Urothelium cell line (cell line): ENCODE measurements at regions not wholly inside any gene's neighbourhood (a gene's known extent, or its start where the extent isn't known, plus 50 kb on each side); places are given as distances from the start of the nearest gene placed in this dataset.
A peak's percentile ranks its signal among the peaks of the same experiment; 100 is the strongest.
"Not testable (repeated sequence)": the region's sequence is repeated elsewhere in the genome, so short reads cannot be mapped to it uniquely, and the experiment has no call there.

Experiments used
- DNase-seq: peaks from one replicate; pipeline ENCODE4 v3.0.0; 2011; ENCODE audit warnings: low spot score, mixed read lengths
- FAIRE-seq: peaks from 2 replicates; lab custom pipeline; 2011; peaks lifted over from hg19 to GRCh38; lab: Jason Lieb, UNC

DNA sequence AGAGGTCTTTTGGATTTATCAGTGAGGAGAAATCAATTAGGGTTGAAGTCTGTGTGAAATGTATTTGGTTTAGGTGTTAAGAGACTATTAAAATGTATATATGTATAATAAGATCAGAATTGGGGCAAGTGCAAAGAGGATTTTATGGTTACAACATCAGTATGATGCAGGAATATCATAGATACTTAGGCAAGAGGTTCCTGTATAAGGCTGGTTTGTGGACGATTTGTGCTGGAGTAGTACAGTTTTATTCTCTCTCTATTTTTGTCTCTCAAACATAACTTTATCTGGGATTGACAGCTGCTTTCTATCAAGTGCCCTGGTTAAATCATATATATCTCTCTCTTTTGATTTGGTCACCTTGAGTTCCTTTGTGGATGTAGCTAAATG, 142.5 kb downstream of the CTH start:
- DNase-seq (no peak), FAIRE-seq (no peak)

DNA sequence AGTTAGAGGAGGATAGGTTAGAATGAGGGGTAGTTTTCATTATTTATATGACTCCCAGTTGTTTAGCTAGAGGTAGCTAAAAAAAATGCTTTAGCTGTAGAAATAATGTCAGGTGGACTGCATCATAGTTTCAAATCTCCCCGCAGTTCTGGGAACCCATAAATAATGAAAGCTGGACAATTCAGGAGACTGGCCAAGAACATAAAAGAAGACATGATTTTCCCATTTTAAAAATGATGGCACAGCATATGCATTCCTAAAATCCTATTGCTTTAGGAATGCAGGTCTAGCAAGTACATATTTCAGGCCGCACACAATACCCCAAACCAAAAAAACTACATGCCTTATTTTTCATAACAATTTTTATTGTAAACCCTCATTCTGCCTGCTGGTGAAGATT, 143.3 kb downstream of the CTH start:
- DNase-seq (no peak), FAIRE-seq (no peak)

DNA sequence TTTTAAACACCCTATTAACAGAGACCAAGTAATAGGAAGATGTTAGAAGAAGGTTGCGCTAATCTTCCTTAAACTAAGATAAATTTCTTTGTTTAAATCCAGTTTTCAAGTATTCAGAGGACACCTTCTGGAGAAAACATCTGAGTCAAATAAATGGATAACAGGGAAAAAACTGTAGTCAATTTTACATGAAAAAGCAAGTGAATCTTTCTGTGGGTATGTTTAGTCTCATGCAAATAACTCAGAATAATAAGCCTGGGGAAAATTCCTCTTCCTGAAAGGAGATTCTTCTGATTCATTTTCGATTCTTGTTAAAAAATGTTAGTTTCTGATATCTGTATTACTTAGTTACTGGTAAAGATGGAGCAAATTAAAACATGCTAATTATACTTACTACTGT, 145.5 kb downstream of the CTH start:
- FAIRE-seq (no peak), DNase-seq (no peak)

DNA sequence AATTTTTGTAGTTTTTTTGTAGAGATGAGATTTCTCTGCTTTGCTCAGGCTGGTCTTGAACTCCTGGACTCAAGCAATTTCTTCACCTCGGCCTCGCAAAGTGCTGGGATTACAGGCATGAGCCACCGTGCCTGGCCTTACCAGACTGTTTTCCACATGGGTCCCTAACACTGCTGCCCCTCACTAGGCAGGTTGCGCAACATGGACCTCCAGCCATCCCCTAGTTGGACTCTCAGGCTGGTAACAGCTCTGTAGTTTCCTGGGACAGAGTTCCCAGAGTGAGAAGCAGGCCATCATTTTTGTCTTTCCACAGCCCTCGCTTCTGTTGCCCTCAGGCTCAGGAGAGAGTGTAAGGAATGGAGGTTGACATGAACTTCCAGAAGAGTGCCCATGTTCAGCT, 156.1 kb downstream of the CTH start:
- FAIRE-seq (no peak), DNase-seq (no peak)

DNA sequence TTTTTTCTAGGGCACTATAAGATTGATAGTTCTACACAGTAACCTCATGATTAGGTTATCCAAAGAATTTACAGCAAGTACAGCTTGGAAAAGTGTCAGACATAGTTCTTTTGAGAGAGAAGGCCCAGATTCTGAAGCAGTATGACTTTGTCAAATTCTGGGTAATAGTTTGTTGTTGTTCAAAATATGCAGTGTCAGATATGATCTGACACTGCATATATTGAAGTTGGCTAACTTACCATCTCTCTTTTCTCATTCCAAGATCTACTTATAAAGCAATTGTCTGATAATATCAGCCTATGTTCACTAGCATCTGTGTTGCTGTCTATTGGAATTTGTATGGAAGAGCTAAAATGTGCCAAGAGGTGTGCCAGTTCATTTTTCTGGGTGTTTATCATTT, 160.1 kb downstream of the CTH start:
- FAIRE-seq (no peak), DNase-seq (no peak)

DNA sequence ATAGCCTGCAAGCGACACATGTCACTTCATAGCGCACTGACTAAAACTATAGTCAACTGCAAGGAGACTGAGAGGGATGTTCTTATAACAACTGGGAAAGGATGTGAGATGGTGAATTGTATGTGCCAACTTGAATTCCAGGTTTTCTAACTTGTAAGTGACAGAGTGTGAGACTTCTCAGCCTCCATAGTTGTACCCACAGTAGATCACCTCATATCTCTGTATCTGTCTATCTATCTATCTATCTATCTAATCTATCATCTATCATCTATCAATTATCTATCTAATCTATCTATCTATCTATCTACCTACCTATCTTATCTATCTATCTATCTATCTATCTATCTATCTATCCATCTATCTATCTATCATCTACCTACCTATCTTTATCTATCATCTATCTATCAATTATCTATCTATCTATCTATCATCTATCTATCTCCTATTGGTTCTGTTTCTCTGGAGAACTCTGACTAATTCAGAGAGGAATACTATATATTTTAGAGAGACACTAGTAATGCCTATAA, 162.3 kb downstream of the CTH start:
- FAIRE-seq (no peak), DNase-seq (no peak)

DNA sequence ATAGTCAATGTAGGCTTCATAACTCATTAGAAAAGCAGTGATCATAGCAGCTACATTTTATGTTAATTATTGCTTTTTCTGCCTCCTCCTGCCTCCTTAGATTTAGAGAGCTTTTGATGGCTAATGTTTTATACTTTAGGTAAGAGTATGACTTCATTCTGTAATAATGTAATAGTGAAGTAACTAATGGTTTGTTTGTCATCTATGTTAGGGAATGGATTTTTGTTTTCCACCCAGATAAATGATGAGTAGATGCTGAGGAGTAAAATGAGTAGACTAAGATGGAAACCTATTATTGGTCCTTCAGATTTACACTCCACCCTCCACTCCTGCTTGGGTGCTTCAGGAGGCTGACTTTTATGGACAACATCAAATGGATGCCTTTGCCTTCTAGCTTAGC, 170.6 kb downstream of the CTH start:
- FAIRE-seq = no peak
- DNase-seq = no peak

DNA sequence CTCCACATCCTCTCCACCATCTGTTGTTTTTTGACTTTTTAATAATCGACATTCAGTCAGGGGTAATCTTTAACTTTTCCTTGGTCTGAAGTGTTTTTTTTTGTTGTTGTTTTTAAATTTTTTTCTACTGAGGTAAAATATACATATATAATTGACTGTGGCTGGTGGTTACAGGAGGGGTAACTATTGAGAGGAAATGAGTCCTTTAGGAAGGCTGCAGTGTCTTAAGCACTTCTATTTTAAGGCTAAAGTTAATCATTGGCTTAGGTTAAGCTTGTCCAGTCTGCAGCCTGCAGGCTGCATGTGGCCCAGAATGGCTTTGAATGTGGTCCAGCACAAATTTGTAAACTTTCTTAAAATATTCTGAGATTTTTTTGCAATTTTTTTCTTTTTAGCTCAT, 172.5 kb downstream of the CTH start:
- FAIRE-seq (no peak), DNase-seq (no peak)

DNA sequence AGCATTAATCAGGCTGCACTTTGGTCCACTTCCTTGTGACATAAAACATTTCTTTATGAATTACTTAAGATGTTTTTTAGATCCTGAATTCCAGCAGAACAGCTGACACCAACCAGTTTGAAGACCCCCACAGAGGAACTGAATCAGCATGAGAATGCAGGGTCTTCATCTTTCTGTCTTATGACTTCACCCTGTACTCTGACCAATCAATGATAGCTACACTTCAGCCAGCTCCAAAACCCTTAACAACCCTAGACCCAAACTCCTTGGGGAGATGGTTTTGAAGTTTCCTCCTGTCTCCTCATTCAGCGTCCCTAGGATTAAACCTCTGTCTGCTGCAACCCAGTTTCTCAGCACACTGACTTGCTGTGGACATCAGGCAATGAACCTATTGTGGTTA, 175.0 kb downstream of the CTH start:
- DNase-seq (no peak), FAIRE-seq (no peak)

DNA sequence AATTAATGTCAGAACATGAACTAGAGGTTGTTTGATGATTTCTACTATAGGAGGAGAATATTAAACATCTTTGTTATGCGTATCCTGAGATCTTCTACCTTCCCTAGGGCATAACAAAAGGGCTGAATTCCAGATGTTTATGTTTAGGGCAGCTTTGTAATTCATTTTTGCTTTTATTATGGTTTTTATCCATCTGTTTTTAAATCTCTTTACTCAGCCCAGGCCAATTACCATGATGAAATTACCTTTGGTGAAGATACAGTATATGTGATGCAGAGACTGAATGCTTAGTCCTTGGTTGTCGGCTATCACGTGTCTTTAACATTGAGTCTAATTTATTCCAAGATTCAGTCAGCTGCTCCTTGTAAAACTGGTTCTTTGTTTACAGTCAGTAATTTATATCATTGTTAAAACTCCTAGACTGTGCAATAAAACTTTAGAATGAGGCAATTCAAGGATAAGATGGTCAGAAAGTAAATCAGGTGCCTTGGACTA, 176.9 kb downstream of the CTH start:
- FAIRE-seq (no peak), DNase-seq (no peak)

DNA sequence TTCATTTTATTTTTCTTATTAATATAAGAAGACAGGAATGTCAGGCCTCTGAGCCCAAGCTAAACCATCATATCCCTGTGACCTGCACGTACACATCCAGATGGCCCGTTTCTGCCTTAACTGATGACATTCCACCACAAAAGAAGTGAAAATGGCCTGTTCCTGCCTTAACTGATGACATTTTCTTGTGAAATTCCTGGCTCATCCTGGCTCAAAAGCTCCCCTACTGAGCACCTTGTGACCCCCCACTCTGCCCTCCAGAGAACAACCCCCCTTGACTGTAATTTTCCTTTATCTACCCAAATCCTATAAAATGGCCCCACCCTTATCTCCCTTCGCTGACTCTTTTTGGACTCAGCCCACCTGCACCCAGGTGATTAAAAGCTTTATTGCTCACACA, 182.5 kb downstream of the CTH start:
- FAIRE-seq, DNase-seq: not testable (repeated sequence)

DNA sequence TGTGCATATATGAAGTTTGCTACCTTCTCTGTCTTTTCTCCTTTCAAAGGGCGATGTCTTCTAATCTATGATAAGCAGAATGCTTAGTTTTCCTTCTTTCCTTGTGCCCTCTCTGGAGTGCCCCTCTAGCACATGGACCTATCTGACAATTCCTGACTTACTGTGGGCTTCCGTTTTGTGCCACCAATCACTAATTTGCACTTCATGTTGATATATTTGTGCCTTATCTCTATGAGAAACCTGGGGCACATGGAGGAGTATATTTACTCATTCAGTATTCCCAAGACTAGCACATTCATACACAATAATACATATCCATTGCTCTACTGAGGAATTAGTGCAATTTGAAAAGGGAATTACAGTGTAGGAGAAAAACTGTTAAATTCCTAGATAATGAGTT, 197.7 kb downstream of the CTH start:
- no peak for FAIRE-seq
- no peak for DNase-seq

DNA sequence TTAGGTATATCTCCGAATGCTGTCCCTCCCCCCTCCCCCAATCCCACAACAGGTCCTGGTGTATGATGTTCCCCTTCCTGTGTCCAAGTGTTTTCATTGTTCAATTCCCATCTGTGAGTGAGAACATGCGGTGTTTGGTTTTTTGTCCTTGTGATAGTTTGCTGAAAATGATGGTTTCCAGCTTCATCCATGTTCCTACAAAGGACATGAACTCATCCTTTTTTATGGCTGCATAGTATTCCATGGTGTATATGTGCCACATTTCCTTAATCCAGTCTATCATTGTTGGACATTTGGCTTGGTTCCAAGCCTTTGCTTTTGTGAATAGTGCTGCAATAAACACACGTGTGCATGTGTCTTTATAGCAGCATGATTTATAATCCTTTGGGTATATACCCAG, 199.1 kb downstream of the CTH start:
- FAIRE-seq, DNase-seq: not testable (repeated sequence)

DNA sequence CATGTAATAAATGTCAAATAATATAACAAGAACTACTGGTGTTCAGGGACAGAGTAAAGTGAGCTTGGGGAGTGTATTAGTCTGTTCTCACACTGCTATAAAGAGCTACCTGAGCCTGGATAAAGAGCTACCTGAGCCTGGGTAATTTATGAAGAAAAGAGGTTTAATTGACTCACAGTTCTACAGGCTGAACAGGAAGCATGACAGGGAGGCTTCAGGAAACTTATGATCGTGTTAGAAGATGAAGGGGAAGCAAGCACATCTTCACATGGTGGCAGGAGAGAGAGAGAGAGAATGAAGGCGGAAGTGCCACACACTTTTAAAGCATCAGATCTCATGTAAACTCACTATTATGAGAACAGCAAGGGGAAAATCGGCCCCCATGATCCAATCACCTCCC, 205.9 kb downstream of the CTH start:
- FAIRE-seq = no peak

DNA sequence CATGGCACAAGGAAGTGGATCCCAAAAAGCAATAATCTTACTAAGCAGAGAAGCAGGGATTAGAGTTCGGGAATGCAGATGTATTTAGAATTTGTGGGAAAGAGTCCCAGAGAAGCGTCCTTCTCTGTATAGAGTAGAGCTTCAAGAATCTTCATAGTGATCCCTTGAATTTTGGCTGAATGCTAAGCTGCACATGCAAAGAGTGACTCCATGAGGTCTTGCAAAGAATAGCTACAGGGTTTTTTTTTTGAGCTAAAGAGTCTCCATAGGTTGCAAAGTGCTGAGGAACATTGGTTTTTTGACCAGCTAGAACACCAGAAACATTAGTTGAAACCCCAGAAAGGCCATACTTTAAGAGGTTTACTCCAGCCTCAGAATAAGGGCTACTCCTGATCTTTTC, 206.7 kb downstream of the CTH start:
- FAIRE-seq (no peak), DNase-seq (no peak)

More for the DNA sequence above, 205.9 kb downstream of the CTH start:
- no peak for DNase-seq

DNA sequence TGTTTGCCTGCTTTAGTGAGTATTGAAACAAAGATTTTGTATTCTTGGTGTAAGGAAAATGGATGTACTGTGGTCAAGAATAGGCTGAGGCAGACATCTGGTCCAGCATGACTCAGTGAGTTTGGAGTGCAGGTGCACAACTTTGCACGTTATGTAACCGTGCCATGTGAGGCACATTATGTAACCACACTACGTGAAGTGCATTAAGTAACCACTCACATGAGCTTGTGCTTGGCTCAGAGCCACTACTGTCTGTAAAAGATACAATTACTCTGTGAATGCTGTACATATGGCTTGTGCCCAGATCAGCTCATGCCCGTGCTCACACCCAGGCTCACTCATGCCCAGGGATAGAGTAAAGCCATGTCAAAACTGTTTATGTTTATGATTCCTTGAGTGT, 216.8 kb downstream of the CTH start:
- DNase-seq = no peak
- FAIRE-seq = no peak

DNA sequence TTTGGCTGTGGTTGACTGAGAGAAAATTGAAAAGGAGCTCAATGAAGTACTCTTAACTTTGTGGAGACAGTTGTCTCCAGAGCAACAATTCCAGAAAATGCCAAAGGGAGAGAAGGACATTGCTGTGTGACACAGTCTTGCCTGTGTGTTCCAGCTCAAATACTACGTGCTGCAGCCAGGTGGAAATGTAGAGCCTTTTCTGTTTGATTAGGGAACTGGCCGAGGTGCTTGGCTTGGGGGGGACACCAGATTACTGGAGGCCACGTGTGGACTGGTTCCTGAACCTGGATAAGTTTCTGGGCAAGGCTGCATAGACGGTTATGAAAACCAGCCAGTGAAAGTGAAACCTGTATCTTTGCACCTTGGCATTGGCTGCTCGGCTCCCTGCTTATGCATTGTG, 217.9 kb downstream of the CTH start:
- no peak for DNase-seq
- FAIRE-seq = peak; percentile 37

DNA sequence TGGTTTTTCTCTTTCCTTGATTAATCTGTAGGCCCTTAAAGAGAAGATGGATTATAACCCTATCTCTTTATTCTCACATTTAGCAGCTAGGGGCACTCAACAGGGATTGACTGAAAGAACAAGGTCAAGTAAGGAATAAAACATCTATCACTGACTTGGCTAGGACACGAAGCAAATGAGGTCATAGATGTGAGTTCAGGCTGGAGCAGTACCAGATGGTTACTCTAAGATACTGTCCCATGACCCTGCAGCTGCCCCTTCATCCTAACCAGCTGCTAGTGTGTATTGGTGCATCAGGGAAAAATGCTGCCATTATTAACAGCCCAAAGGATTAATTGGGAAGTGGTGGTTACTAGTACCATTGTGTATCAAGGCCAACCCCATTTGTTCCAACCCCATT, 221.9 kb downstream of the CTH start:
- FAIRE-seq = no peak

DNA sequence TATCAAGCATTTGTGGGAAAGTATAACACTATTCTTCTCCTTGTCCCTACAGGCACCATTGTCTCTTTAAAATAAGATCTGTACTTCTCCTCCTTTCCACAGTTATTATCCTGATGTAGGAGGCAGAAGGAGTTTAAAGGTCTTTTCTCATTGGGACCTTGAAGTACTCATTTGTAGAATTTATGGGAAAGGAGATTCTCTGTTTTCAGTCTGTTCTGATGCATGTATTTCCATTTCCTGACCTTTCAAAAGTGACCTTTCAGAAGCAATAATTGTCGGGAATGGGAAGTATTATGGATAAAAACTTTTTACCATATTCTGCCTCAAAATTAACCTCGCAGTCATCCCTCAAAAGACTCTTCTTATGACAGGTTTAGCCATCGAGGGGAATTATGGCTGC, 224.8 kb downstream of the CTH start:
- FAIRE-seq = no peak
- no peak for DNase-seq

More for the DNA sequence above, 221.9 kb downstream of the CTH start:
- DNase-seq = no peak

DNA sequence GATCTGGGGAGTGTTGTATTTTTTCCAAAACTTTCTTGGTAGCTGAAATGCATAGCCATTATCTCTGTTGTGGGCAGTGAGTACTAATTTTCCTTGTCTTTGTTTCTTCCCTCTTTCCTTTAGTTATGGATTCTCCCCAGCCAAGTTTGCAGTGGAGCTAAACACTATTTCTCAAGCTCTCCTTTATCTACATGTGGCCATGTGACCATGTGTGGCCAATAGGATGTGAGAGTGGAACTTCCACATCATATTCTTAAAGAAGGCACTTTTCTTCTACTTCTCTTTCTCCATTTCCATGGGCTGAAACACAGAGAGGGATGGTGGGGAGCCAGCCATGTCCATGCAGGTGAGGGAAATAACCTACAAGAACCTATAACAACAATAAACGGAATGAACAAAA, 230.8 kb downstream of the CTH start:
- FAIRE-seq (no peak), DNase-seq (no peak)

DNA sequence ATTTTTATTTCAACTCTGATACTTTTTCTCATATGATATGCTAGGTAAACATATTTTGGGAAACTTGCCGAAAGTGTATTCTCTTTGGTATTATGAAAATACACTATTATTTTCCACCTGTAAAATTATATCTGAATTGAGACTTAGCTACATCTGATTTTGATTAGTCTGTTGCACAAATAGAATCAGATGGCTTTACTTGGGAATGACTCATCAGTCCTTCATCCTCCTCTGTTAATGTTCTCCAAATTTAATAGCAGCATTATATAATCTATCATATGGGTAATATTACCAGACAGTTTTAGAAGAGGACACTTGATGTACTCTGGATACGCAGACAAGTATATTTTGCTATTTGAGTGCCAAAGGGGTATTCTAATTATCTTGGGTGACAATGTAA, 245.3 kb downstream of the CTH start:
- no peak for DNase-seq
- no peak for FAIRE-seq

DNA sequence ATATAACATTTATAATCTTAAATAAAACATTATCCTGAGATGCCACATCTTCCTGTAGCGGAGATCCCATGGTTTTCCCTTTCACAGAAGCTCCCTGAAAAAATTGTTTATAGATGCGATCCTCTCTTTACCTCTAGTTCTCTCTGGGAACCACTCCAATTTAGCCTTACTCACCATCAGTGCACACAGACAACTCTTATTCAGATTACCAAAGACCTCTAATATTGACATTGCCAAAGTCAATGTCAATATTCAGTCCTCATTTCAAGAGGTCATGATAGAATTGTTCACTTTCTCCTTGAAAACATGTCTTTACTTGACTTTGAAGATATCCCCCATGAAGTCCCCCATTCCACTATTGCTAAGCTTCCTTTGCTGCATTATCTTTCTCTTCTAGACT, 248.8 kb downstream of the CTH start:
- FAIRE-seq = no peak

DNA sequence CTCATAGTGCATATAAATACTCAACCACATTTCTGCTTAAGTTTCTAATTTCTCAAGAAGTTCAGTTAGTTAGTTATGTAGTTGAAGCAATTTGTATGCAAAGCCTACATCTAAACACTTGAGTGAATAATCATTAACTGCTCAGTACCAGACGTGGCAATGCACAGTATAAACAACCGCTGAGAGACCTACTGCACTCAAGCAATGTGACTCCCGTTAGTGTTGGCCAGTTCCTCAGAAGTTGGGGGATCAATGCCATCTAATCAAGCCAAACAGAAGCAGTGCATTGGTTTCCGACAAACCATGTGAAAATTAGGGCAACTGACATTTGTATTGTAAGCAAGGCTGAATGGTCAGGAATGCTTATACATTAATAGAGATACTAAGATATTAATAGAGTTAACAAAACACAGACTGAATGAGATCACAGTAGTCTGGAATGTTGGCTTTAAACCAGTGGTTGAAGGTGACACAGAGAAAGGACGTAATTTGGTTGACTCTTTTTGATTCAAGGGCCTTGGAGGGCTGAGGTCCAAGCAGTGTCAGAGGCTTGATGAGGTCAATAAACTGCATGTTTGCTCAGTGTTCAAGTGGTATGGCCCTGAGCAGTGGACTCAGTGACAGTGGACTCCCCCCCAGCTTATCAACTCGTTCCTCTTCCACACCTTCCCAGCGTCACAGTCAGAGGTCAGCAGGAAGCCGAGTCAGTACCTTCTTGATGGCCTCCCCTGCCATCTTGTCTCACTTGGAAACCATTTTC, 255.5 kb downstream of the CTH start:
- FAIRE-seq (no peak), DNase-seq (no peak)

More for the DNA sequence above, 248.8 kb downstream of the CTH start:
- no peak for DNase-seq
